ENCODE measurements at regions not wholly inside any gene's neighbourhood (a gene's known extent, or its start where the extent isn't known, plus 50 kb on each side); places are given as distances from the start of the nearest gene placed in this dataset.
"Not testable (repeated sequence)": the region's sequence is repeated elsewhere in the genome, so short reads cannot be mapped to it uniquely, and the experiment has no call there.

DNA sequence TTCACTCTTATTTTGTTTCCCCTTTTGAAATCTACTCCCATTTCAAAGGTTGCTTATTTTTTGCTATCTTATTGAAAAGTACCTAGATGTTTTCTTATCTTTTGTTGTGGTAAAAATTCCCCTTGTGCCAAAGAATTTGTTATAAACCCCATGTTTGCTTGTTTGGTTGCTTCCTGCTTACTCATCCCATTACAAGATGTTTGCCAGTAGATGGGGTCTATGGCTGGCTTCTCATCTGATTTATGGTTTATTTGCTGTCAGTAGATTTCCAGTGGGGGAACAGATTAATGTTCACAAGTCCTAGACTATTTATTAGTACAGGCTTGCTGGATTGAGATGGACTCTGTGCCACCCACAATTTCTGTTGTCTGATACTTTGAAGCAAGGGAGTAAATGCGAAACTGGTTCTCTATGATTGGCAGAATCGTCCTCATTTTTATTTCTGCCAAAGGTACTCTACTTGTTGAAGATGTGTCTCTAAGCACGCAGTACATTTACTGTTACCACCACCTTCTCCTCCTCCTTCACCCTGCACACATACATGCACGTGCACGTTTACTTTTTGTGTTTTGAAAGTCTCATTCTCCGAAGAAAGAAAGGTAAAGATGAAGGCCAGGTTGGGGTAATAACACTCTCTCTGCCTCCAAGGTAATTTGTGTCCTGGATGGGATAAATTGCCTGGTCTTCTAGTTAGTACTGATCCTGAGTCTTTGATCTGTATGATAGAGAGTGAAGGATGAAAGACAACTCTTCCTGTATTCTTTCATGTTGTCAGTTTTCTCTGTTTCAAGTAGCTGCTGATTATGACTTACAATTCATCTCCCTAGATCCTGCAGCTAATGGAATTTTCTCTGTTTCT, 117.2 kb upstream of the ATP2B1 start:
- DNase-seq (ENCODE audit: low read depth), result no peak
- no peak overlapping the region for H3K4me3 ChIP-seq (ENCODE audit: low read depth, low read length)
- no peak for TF ChIP-seq CTCF (conservative IDR thresholded peaks at IDR 0.05; ENCODE audit: low read depth, low read length)

GRCh38 chr12:89824822-89825221, 116.2 kb upstream of the ATP2B1 start:
- TF ChIP-seq CTCF (conservative IDR thresholded peaks at IDR 0.05; ENCODE audit: low read depth, low read length), result no peak
- no peak overlapping the region for H3K4me3 ChIP-seq (ENCODE audit: low read depth, low read length)
- DNase-seq (ENCODE audit: low read depth), result no peak

DNA sequence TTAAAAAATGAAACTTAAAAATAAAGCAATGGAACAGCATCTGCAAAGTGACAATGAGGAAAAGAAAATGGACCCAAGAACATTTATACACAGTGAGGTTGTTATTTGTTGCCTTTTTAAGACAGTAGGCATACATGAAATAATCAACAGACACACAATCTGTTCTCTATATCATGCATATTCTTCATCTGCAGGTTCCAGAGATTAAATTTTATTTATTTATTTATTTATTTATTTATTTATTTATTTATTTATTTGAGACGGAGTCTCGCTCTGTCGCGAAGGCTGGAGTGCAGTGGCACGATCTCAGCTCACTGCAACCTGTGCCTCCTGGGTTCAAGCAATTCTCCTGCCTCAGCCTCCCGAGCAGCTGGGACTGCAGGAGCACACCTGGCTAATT, 114.4 kb upstream of the ATP2B1 start:
- DNase-seq (ENCODE audit: low read depth); H3K4me3 ChIP-seq (ENCODE audit: low read depth, low read length): not testable (repeated sequence)

- no peak overlapping the region for H3K4me3 ChIP-seq (ENCODE audit: low read depth, low read length)
- DNase-seq (ENCODE audit: low read depth), result no peak
- TF ChIP-seq CTCF (conservative IDR thresholded peaks at IDR 0.05; ENCODE audit: low read depth, low read length), result no peak
Measured at GRCh38 chr12:89821896-89822295, 113.3 kb upstream of the ATP2B1 start.

DNA sequence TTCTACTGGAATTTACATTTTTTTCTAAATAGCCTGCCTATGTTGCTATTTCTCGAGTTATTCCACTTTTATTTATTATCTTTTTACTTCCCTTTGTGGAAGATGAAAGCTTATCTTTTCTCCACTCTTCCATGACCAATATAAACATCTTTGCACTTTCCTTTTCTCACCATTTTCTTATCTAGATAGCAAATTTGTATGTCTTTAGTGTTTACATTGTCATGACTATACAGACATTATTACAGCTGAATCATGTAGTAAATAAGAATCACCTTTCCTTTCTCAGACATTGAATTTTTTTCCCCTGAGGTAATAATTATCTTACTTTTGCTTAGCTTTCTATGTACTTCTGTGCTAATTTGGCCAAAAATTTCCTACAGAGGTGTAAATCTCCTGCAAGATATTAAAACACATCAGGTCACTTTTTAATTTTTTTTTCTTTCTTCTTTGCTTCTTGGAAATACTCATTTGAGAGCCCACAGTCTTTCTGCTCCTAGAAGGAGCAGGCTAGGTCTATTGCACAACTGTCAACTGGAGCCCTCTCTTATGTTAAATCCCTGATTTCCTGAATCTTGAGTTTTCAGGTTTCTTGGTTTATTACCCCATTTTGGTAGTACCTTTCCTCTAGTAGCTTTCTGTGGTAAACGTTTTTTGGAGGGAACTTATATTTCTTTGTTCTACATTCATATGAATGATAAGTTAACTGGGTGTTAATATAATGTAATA, 109.0 kb upstream of the ATP2B1 start:
- no peak overlapping the region for H3K4me3 ChIP-seq (ENCODE audit: low read depth, low read length)
- no peak for DNase-seq (ENCODE audit: low read depth)
- TF ChIP-seq CTCF (conservative IDR thresholded peaks at IDR 0.05; ENCODE audit: low read depth, low read length), result no peak

GRCh38 chr12:89815225-89815624, 106.6 kb upstream of the ATP2B1 start:
- no peak for TF ChIP-seq CTCF (conservative IDR thresholded peaks at IDR 0.05; ENCODE audit: low read depth, low read length)
- no peak for DNase-seq (ENCODE audit: low read depth)
- H3K4me3 ChIP-seq (ENCODE audit: low read depth, low read length), result no peak overlapping the region

- DNase-seq (ENCODE audit: low read depth), result no peak
- no peak overlapping the region for H3K4me3 ChIP-seq (ENCODE audit: low read depth, low read length)
- no peak for TF ChIP-seq CTCF (conservative IDR thresholded peaks at IDR 0.05; ENCODE audit: low read depth, low read length)
Measured at GRCh38 chr12:89803412-89803811, 94.8 kb upstream of the ATP2B1 start.

Measured in epithelial cell of proximal tubule (primary cell).